ENCODE measurements at regions not wholly inside any gene's neighbourhood (a gene's known extent, or its start where the extent isn't known, plus 50 kb on each side); places are given as distances from the start of the nearest gene placed in this dataset.

- Mint-ChIP-seq H3K9me3 (peaks cover 2% of the 10 kb centered on the region), H3K4me1 (ENCODE audit: low read depth) (no peaks in the 10 kb centered on the region), H3K27ac (no peak overlapping the region), H3K36me3 (ENCODE audit: low read depth) (peaks cover 1% of the 10 kb centered on the region), H3K27me3 (no peaks in the 10 kb centered on the region), H3K4me3 (no peak overlapping the region)
- ATAC-seq (no peak), DNase-seq (no peak)
- no peak for TF ChIP-seq CTCF (IDR thresholded peaks at IDR 0.05)
- ChIA-PET CTCF (no interaction called here), POLR2A (no interaction called here)
- intact Hi-C loops (cut with micrococcal nuclease), result no loop called here
Measured at GRCh38 chr2:8196316-8196715, 485.5 kb upstream of the ID2 start.

- H3K27ac Mint-ChIP-seq, result no peak overlapping the region
- H3K9me3 Mint-ChIP-seq, result peaks cover 2% of the 10 kb centered on the region
- no peak for ATAC-seq
- H3K27me3 Mint-ChIP-seq, result no peaks in the 10 kb centered on the region
- H3K4me1 Mint-ChIP-seq (ENCODE audit: low read depth), result peaks cover 4% of the 10 kb centered on the region
- H3K4me3 Mint-ChIP-seq, result no peak overlapping the region
- H3K36me3 Mint-ChIP-seq (ENCODE audit: low read depth), result peaks cover 1% of the 10 kb centered on the region
- no peak for DNase-seq
- POLR2A ChIA-PET, result interaction anchor here (0.6 kb wide), 1 partner anchor 898 kb away, joined by 4 read pairs; no protein-coding TSS in a partner anchor
- no peak for TF ChIP-seq CTCF (IDR thresholded peaks at IDR 0.05)
- intact Hi-C loops (cut with micrococcal nuclease), result no loop called here
- CTCF ChIA-PET, result no interaction called here
Measured at GRCh38 chr2:8197101-8197500, 484.8 kb upstream of the ID2 start.

GRCh38 chr2:8197825-8198224 is 484.0 kb upstream of the ID2 start:
- DNase-seq (no peak), ATAC-seq (no peak)
- Mint-ChIP-seq H3K4me3 (no peak overlapping the region), H3K27ac (no peak overlapping the region), H3K4me1 (ENCODE audit: low read depth) (peaks cover 9% of the 10 kb centered on the region), H3K27me3 (no peaks in the 10 kb centered on the region), H3K36me3 (ENCODE audit: low read depth) (peaks cover 1% of the 10 kb centered on the region), H3K9me3 (peaks cover 2% of the 10 kb centered on the region)
- TF ChIP-seq CTCF (IDR thresholded peaks at IDR 0.05), result no peak
- intact Hi-C loops (cut with micrococcal nuclease), result no loop called here
- ChIA-PET POLR2A (no interaction called here), CTCF (no interaction called here)

GRCh38 chr2:8198766-8199382 is 483.0 kb upstream of the ID2 start:
- CTCF ChIA-PET, result no interaction called here
- no peak overlapping the region for H3K4me3 Mint-ChIP-seq
- H3K36me3 Mint-ChIP-seq (ENCODE audit: low read depth), result peaks cover 1% of the 10 kb centered on the region
- H3K9me3 Mint-ChIP-seq, result peaks cover 2% of the 10 kb centered on the region
- intact Hi-C loops (cut with micrococcal nuclease), result no loop called here
- TF ChIP-seq CTCF (IDR thresholded peaks at IDR 0.05), result no peak
- ATAC-seq (no peak), DNase-seq (no peak)
- no peak overlapping the region for H3K27ac Mint-ChIP-seq
- POLR2A ChIA-PET, result interaction anchor here (0.6 kb wide), 1 partner anchor 105 kb away, joined by 4 read pairs; no protein-coding TSS in a partner anchor
- H3K27me3 Mint-ChIP-seq, result no peaks in the 10 kb centered on the region
- H3K4me1 Mint-ChIP-seq (ENCODE audit: low read depth), result peaks cover 9% of the 10 kb centered on the region

GRCh38 chr2:8202132-8202531 is 479.7 kb upstream of the ID2 start:
- ATAC-seq, result no peak
- H3K36me3 Mint-ChIP-seq (ENCODE audit: low read depth), result peaks cover 1% of the 10 kb centered on the region
- DNase-seq, result no peak
- peaks cover 9% of the 10 kb centered on the region for H3K4me1 Mint-ChIP-seq (ENCODE audit: low read depth)
- TF ChIP-seq CTCF (IDR thresholded peaks at IDR 0.05), result no peak
- POLR2A ChIA-PET, result no interaction called here
- no peaks in the 10 kb centered on the region for H3K27me3 Mint-ChIP-seq
- intact Hi-C loops (cut with micrococcal nuclease), result no loop called here
- CTCF ChIA-PET, result no interaction called here
- H3K4me3 Mint-ChIP-seq, result no peak overlapping the region
- H3K9me3 Mint-ChIP-seq, result peaks cover 4% of the 10 kb centered on the region
- no peak overlapping the region for H3K27ac Mint-ChIP-seq
